Smooth muscle cell (in vitro differentiated cells): ENCODE measurements at regions not wholly inside any gene's neighbourhood (a gene's known extent, or its start where the extent isn't known, plus 50 kb on each side); places are given as distances from the start of the nearest gene placed in this dataset.

ENCODE experiments used
- DNase-seq: peaks from one replicate; lab custom pipeline; 2025; ENCODE audit not compliant: unreplicated experiment; lab: John Stamatoyannopoulos, UW
- H2AFZ ChIP-seq: fragments of 200-600 bp; sonication (generic); 2 replicates; pipeline ENCODE4 v1.6.0; 2016; ENCODE audit warnings: antibody characterized with exemption, low read depth, mild to moderate bottlenecking
- H3F3A ChIP-seq: fragments of 200-600 bp; sonication (generic); 2 replicates; pipeline ENCODE4 v1.6.0; 2017; ENCODE audit warnings: antibody characterized with exemption, low read depth
- H3K27ac ChIP-seq: fragments of 200-600 bp; sonication (generic); 2 replicates; pipeline ENCODE4 v1.5.1; 2016; ENCODE audit warnings: low read depth, mild to moderate bottlenecking
- H3K27me3 ChIP-seq: fragments of 200-600 bp; sonication (generic); 2 replicates; pipeline ENCODE4 v1.6.1; 2016; ENCODE audit warnings: low read depth, mild to moderate bottlenecking
- H3K36me3 ChIP-seq: fragments of 200-600 bp; sonication (generic); 2 replicates; pipeline ENCODE4 v1.5.1; 2016; ENCODE audit warnings: low read depth
- H3K4me1 ChIP-seq: fragments of 200-600 bp; sonication (generic); 2 replicates; pipeline ENCODE4 v1.5.1; 2016; ENCODE audit warnings: low read depth
- H3K4me2 ChIP-seq: fragments of 200-600 bp; sonication (generic); 2 replicates; pipeline ENCODE4 v1.6.0; 2016; ENCODE audit warnings: mild to moderate bottlenecking
- H3K4me3 ChIP-seq: fragments of 200-600 bp; sonication (generic); 2 replicates; pipeline ENCODE4 v1.5.1; 2016; ENCODE audit warnings: mild to moderate bottlenecking
- H3K79me2 ChIP-seq: fragments of 200-600 bp; sonication (generic); 2 replicates; pipeline ENCODE4 v1.6.0; 2016; ENCODE audit warnings: low read depth, mild to moderate bottlenecking
- H3K9ac ChIP-seq: fragments of 200-600 bp; sonication (generic); 2 replicates; pipeline ENCODE4 v1.6.0; 2016; ENCODE audit warnings: low read depth
- H3K9me3 ChIP-seq: fragments of 200-600 bp; sonication (generic); replicated peaks from 2 replicates; pipeline ENCODE4 v1.5.1; 2016; ENCODE audit warnings: low read depth
- H4K20me1 ChIP-seq: fragments of 200-600 bp; sonication (generic); 2 replicates; pipeline ENCODE4 v1.6.0; 2016; ENCODE audit warnings: low read depth
- CTCF ChIP-seq: fragments of 200-600 bp; sonication (generic); IDR thresholded peaks from 2 replicates; pipeline ENCODE4 v1.5.1; 2017; ENCODE audit warnings: borderline replicate concordance, mild to moderate bottlenecking, antibody characterized with exemption; ENCODE audit not compliant: insufficient read depth, poor library complexity, severe bottlenecking
- WGBS: methylation state at CpG from one replicate; pipeline ENCODE4 v1.1.7; 2016; ENCODE audit warnings: low lambda C conversion rate; 5-methylcytosine and 5-hydroxymethylcytosine counted together

- Histone ChIP-seq H3K27ac (no peak overlapping the region), H3F3A (no peaks in the 10 kb centered on the region), H3K9me3 (no peaks in the 10 kb centered on the region), H3K36me3 (no peaks in the 10 kb centered on the region), H2AFZ (no peak overlapping the region), H3K4me3 (no peak overlapping the region), H3K4me2 (no peak overlapping the region), H3K27me3 (no peaks in the 10 kb centered on the region), H3K79me2 (no peaks in the 10 kb centered on the region), H4K20me1 (no peaks in the 10 kb centered on the region), H3K9ac (no peak overlapping the region), H3K4me1 (peaks cover under 1% of the 10 kb centered on the region)
- TF ChIP-seq CTCF = no peak
- WGBS = 89% methylated on average over 1 of the region's 1 CpG
- no peak for DNase-seq
Observed at GRCh38 chr10:59073456-59074053, 102.9 kb upstream of the PHYHIPL start.

- no peaks in the 10 kb centered on the region for H3K9me3 ChIP-seq
- H3K4me2 ChIP-seq = peak overlapping the region; percentile 36
- TF ChIP-seq CTCF = no peak
- no peaks in the 10 kb centered on the region for H3K79me2 ChIP-seq
- 89% methylated on average over 1 of the region's 1 CpG for WGBS
- no peak overlapping the region for H2AFZ ChIP-seq
- H3K27ac ChIP-seq = no peak overlapping the region
- H4K20me1 ChIP-seq = no peaks in the 10 kb centered on the region
- H3K9ac ChIP-seq = no peak overlapping the region
- H3K36me3 ChIP-seq = no peaks in the 10 kb centered on the region
- DNase-seq = no peak
- H3K27me3 ChIP-seq = no peaks in the 10 kb centered on the region
- peaks cover 10% of the 10 kb centered on the region for H3F3A ChIP-seq
- H3K4me3 ChIP-seq = no peak overlapping the region
- H3K4me1 ChIP-seq = peaks cover 20% of the 10 kb centered on the region
Observed at GRCh38 chr10:59075576-59075975, 100.9 kb upstream of the PHYHIPL start.

- Histone ChIP-seq H3K9me3 (no peaks in the 10 kb centered on the region), H2AFZ (no peak overlapping the region)
Observed at GRCh38 chr10:59077855-59078254, 98.6 kb upstream of the PHYHIPL start.

More at GRCh38 chr10:59077855-59078254, 98.6 kb upstream of the PHYHIPL start:
- H3K4me3 ChIP-seq = no peak overlapping the region
- no peak overlapping the region for H3K4me2 ChIP-seq
- peaks cover 10% of the 10 kb centered on the region for H3F3A ChIP-seq
- H3K27ac ChIP-seq = no peak overlapping the region
- DNase-seq = no peak
- WGBS = 97% methylated on average over 2 of the region's 2 CpGs
- H3K9ac ChIP-seq = no peak overlapping the region
- H3K27me3 ChIP-seq = no peaks in the 10 kb centered on the region
- no peaks in the 10 kb centered on the region for H4K20me1 ChIP-seq
- TF ChIP-seq CTCF = no peak
- no peaks in the 10 kb centered on the region for H3K79me2 ChIP-seq
- no peaks in the 10 kb centered on the region for H3K36me3 ChIP-seq
- H3K4me1 ChIP-seq = peaks cover 21% of the 10 kb centered on the region
